WTC11 (cell line): ENCODE measurements at regions not wholly inside any gene's neighbourhood (a gene's known extent, or its start where the extent isn't known, plus 50 kb on each side); places are given as distances from the start of the nearest gene placed in this dataset.

Experiments
- ATAC-seq: fragments of 200-7000 bp; cut with Tn5 transposase; 2 replicates; pipeline ENCODE4 v1.10.0; 2021; ENCODE audit warnings: mild to moderate bottlenecking, moderate library complexity
- CTCF ChIA-PET: fragments of 300-600 bp; sonication (Branson Sonifier 250); formaldehyde crosslinking; loops from one replicate; lab custom pipeline; 2021; ENCODE audit warnings: antibody characterized with exemption; lab: Charles Lee
- POLR2A ChIA-PET: fragments of 350-600 bp; sonication (Branson Sonifier 250); formaldehyde crosslinking; loops from one replicate; lab custom pipeline; 2021; ENCODE audit warnings: antibody characterized with exemption; lab: Charles Lee
- DNase-seq: peaks from one replicate; pipeline ENCODE4 v3.0.0; 2021; ENCODE audit warnings: low spot score
- H3K27ac Mint-ChIP-seq: 2 replicates; pipeline ENCODE4 v1.8.0; 2021; ENCODE audit warnings: mixed read lengths
- H3K27me3 Mint-ChIP-seq: 2 replicates; pipeline ENCODE4 v1.8.0; 2021; ENCODE audit warnings: low read depth, mild to moderate bottlenecking, moderate library complexity, mixed read lengths
- H3K36me3 Mint-ChIP-seq: 2 replicates; pipeline ENCODE4 v1.8.0; 2021; ENCODE audit warnings: mixed read lengths
- H3K4me1 Mint-ChIP-seq: 2 replicates; pipeline ENCODE4 v1.8.0; 2022; ENCODE audit warnings: mixed read lengths
- H3K4me3 Mint-ChIP-seq: 2 replicates; pipeline ENCODE4 v1.8.0; 2021; ENCODE audit warnings: mild to moderate bottlenecking, moderate library complexity, mixed read lengths
- H3K9me3 Mint-ChIP-seq: 2 replicates; pipeline ENCODE4 v1.8.0; 2021; ENCODE audit warnings: mixed read lengths
- CREM ChIP-seq: sonication (generic); formaldehyde crosslinking; IDR thresholded peaks from 2 replicates; pipeline ENCODE4 v1.8.1; 2022; ENCODE audit warnings: mild to moderate bottlenecking, missing genetic modification reagents, moderate library complexity
- HMGA2 ChIP-seq: fragments of 250-450 bp; sonication (Bioruptor Pico); IDR thresholded peaks from 2 replicates; pipeline ENCODE4 v1.4.0; 2021; ENCODE audit warnings: mild to moderate bottlenecking, moderate library complexity
- JAZF1 ChIP-seq: fragments of 250-450 bp; sonication (Bioruptor Pico); IDR thresholded peaks from 2 replicates; pipeline ENCODE4 v1.9.0; 2021; ENCODE audit warnings: moderate library complexity, mild to moderate bottlenecking, inconsistent platforms
- SMAD4 ChIP-seq: sonication (generic); formaldehyde crosslinking; IDR thresholded peaks from 2 replicates; pipeline ENCODE4 v1.8.0; 2022; ENCODE audit warnings: mild to moderate bottlenecking, missing genetic modification reagents
- SP1 ChIP-seq: sonication (generic); formaldehyde crosslinking; conservative IDR thresholded peaks from 2 replicates; pipeline ENCODE4 v1.8.1; 2022; ENCODE audit warnings: missing genetic modification reagents
- ZNF138 ChIP-seq: sonication (generic); formaldehyde crosslinking; conservative IDR thresholded peaks from 2 replicates; pipeline ENCODE4 v1.8.1; 2022; ENCODE audit warnings: mild to moderate bottlenecking, moderate library complexity, missing genetic modification reagents
- ZNF396 ChIP-seq: fragments of 250-450 bp; sonication (Bioruptor Pico); IDR thresholded peaks from 2 replicates; pipeline ENCODE4 v1.8.0; 2021; ENCODE audit warnings: mild to moderate bottlenecking, moderate library complexity, borderline replicate concordance
- TF ChIP-seq, protein P1 (sequence below): fragments of 250-450 bp; sonication (Bioruptor Pico); IDR thresholded peaks from 2 replicates; pipeline ENCODE4 v1.9.0; 2021; ENCODE audit warnings: mild to moderate bottlenecking
- TF ChIP-seq, protein P2 (sequence below): sonication (generic); formaldehyde crosslinking; IDR thresholded peaks from 2 replicates; pipeline ENCODE4 v1.8.1; 2022; ENCODE audit warnings: low read depth, missing genetic modification reagents, borderline replicate concordance
- TF ChIP-seq, protein P3 (sequence below): sonication (generic); formaldehyde crosslinking; IDR thresholded peaks from 2 replicates; pipeline ENCODE4 v1.8.0; 2023; ENCODE audit warnings: missing genetic modification reagents, mild to moderate bottlenecking, borderline replicate concordance
- TF ChIP-seq, protein P4 (sequence below): sonication (generic); formaldehyde crosslinking; IDR thresholded peaks from 2 replicates; pipeline ENCODE4 v1.8.0; 2022; ENCODE audit warnings: missing genetic modification reagents
- TF ChIP-seq, protein P5 (sequence below): fragments of 250-450 bp; sonication (Bioruptor Pico); conservative IDR thresholded peaks from 2 replicates; pipeline ENCODE4 v1.9.0; 2021; ENCODE audit warnings: mild to moderate bottlenecking
- TF ChIP-seq, protein P6 (sequence below): sonication (generic); formaldehyde crosslinking; IDR thresholded peaks from 2 replicates; pipeline ENCODE4 v1.8.1; 2023; ENCODE audit warnings: mild to moderate bottlenecking, missing genetic modification reagents, moderate library complexity
- TF ChIP-seq, protein P7 (sequence below): sonication (generic); formaldehyde crosslinking; IDR thresholded peaks from 2 replicates; pipeline ENCODE4 v1.8.1; 2023; ENCODE audit warnings: mild to moderate bottlenecking, missing genetic modification reagents, moderate library complexity
- TF ChIP-seq, protein P8 (sequence below): fragments of 200-600 bp; IDR thresholded peaks from 2 replicates; pipeline ENCODE4 v1.8.0; 2022; ENCODE audit warnings: antibody characterized with exemption
- TF ChIP-seq, protein P9 (sequence below): sonication (generic); formaldehyde crosslinking; IDR thresholded peaks from 2 replicates; pipeline ENCODE4 v1.8.0; 2022; ENCODE audit warnings: mild to moderate bottlenecking, missing genetic modification reagents

DNA sequence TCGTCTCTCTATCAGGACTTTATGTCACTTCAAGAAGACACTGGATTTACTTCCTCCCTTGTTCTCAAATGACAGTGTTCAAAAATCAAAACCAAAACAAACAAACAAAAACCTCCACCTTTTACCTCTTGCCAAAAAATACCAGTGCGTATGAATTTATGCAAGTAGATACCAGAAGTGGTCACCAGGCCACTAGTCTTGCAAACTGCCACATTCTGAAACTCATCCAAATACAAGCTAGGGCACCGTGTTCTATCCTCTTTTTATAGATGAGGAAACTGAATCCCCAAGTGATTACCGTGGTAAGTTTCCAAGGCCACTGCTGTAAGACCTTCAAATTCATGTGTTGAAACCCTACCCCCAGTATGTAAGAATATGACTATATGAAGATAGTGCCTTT lies 343.9 kb upstream of the KITLG start:
- POLR2A ChIA-PET, result no interaction called here
- H3K4me3 Mint-ChIP-seq, result no peak overlapping the region
- no peaks in the 10 kb centered on the region for H3K36me3 Mint-ChIP-seq
- ATAC-seq, result no peak
- no peak for DNase-seq
- H3K4me1 Mint-ChIP-seq, result peaks cover 17% of the 10 kb centered on the region
- H3K9me3 Mint-ChIP-seq, result peaks cover 3% of the 10 kb centered on the region; the same call in 1 of the 2 replicates
- H3K27me3 Mint-ChIP-seq, result no peaks in the 10 kb centered on the region
- CTCF ChIA-PET, result no interaction called here
- H3K27ac Mint-ChIP-seq, result no peak overlapping the region
- TF ChIP-seq, protein P1, sequence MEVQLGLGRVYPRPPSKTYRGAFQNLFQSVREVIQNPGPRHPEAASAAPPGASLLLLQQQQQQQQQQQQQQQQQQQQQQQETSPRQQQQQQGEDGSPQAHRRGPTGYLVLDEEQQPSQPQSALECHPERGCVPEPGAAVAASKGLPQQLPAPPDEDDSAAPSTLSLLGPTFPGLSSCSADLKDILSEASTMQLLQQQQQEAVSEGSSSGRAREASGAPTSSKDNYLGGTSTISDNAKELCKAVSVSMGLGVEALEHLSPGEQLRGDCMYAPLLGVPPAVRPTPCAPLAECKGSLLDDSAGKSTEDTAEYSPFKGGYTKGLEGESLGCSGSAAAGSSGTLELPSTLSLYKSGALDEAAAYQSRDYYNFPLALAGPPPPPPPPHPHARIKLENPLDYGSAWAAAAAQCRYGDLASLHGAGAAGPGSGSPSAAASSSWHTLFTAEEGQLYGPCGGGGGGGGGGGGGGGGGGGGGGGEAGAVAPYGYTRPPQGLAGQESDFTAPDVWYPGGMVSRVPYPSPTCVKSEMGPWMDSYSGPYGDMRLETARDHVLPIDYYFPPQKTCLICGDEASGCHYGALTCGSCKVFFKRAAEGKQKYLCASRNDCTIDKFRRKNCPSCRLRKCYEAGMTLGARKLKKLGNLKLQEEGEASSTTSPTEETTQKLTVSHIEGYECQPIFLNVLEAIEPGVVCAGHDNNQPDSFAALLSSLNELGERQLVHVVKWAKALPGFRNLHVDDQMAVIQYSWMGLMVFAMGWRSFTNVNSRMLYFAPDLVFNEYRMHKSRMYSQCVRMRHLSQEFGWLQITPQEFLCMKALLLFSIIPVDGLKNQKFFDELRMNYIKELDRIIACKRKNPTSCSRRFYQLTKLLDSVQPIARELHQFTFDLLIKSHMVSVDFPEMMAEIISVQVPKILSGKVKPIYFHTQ, result no peak
- TF ChIP-seq ZNF396 (CRISPR knock-in tag) (no peak), JAZF1 (no peak), HMGA2 (CRISPR knock-in tag) (no peak), SMAD4 (CRISPR knock-in tag) (no peak), ZNF138 (no peak), CREM (CRISPR knock-in tag) (no peak), SP1 (CRISPR knock-in tag) (no peak)
- TF ChIP-seq, protein P2, sequence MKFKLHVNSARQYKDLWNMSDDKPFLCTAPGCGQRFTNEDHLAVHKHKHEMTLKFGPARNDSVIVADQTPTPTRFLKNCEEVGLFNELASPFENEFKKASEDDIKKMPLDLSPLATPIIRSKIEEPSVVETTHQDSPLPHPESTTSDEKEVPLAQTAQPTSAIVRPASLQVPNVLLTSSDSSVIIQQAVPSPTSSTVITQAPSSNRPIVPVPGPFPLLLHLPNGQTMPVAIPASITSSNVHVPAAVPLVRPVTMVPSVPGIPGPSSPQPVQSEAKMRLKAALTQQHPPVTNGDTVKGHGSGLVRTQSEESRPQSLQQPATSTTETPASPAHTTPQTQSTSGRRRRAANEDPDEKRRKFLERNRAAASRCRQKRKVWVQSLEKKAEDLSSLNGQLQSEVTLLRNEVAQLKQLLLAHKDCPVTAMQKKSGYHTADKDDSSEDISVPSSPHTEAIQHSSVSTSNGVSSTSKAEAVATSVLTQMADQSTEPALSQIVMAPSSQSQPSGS, result no peak
- TF ChIP-seq, protein P3, sequence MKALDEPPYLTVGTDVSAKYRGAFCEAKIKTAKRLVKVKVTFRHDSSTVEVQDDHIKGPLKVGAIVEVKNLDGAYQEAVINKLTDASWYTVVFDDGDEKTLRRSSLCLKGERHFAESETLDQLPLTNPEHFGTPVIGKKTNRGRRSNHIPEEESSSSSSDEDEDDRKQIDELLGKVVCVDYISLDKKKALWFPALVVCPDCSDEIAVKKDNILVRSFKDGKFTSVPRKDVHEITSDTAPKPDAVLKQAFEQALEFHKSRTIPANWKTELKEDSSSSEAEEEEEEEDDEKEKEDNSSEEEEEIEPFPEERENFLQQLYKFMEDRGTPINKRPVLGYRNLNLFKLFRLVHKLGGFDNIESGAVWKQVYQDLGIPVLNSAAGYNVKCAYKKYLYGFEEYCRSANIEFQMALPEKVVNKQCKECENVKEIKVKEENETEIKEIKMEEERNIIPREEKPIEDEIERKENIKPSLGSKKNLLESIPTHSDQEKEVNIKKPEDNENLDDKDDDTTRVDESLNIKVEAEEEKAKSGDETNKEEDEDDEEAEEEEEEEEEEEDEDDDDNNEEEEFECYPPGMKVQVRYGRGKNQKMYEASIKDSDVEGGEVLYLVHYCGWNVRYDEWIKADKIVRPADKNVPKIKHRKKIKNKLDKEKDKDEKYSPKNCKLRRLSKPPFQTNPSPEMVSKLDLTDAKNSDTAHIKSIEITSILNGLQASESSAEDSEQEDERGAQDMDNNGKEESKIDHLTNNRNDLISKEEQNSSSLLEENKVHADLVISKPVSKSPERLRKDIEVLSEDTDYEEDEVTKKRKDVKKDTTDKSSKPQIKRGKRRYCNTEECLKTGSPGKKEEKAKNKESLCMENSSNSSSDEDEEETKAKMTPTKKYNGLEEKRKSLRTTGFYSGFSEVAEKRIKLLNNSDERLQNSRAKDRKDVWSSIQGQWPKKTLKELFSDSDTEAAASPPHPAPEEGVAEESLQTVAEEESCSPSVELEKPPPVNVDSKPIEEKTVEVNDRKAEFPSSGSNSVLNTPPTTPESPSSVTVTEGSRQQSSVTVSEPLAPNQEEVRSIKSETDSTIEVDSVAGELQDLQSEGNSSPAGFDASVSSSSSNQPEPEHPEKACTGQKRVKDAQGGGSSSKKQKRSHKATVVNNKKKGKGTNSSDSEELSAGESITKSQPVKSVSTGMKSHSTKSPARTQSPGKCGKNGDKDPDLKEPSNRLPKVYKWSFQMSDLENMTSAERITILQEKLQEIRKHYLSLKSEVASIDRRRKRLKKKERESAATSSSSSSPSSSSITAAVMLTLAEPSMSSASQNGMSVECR (CRISPR knock-in tag), result no peak
- TF ChIP-seq, protein P4, sequence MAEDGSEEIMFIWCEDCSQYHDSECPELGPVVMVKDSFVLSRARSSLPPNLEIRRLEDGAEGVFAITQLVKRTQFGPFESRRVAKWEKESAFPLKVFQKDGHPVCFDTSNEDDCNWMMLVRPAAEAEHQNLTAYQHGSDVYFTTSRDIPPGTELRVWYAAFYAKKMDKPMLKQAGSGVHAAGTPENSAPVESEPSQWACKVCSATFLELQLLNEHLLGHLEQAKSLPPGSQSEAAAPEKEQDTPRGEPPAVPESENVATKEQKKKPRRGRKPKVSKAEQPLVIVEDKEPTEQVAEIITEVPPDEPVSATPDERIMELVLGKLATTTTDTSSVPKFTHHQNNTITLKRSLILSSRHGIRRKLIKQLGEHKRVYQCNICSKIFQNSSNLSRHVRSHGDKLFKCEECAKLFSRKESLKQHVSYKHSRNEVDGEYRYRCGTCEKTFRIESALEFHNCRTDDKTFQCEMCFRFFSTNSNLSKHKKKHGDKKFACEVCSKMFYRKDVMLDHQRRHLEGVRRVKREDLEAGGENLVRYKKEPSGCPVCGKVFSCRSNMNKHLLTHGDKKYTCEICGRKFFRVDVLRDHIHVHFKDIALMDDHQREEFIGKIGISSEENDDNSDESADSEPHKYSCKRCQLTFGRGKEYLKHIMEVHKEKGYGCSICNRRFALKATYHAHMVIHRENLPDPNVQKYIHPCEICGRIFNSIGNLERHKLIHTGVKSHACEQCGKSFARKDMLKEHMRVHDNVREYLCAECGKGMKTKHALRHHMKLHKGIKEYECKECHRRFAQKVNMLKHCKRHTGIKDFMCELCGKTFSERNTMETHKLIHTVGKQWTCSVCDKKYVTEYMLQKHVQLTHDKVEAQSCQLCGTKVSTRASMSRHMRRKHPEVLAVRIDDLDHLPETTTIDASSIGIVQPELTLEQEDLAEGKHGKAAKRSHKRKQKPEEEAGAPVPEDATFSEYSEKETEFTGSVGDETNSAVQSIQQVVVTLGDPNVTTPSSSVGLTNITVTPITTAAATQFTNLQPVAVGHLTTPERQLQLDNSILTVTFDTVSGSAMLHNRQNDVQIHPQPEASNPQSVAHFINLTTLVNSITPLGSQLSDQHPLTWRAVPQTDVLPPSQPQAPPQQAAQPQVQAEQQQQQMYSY, result no peak
- TF ChIP-seq, protein P5, sequence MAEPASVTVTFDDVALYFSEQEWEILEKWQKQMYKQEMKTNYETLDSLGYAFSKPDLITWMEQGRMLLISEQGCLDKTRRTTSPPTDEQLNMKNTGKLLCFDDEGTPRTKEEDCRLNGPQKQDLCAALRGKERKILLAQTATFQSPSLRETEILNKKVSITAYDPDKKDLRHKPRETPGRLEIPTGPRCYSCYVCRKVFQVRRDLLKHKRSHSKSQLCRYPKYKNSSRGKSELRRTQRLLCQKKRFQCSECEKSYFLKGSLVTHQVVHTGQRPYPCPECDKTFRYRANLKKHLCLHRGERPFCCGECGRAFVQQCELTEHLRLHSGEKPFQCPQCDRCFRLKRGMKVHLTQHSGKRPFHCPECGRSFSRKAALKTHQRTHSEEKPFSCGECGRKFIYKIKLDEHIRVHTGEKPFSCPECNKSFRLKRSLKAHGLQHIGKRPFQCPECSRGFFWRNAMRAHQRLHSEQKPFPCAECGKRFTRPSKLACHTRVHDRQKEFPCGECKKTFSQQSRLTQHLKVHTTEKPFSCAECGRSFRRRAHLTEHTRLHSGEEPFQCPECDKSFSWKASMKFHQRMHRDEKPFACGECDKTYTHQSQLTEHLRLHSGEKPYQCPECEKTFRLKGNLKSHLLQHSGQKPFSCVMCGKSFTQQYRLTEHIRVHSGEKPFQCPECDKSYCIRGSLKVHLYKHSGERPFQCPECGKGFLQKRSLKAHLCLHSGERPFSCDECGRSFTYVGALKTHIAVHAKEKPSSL (CRISPR knock-in tag), result no peak
- TF ChIP-seq, protein P6, sequence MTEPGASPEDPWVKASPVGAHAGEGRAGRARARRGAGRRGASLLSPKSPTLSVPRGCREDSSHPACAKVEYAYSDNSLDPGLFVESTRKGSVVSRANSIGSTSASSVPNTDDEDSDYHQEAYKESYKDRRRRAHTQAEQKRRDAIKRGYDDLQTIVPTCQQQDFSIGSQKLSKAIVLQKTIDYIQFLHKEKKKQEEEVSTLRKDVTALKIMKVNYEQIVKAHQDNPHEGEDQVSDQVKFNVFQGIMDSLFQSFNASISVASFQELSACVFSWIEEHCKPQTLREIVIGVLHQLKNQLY (CRISPR knock-in tag), result no peak
- TF ChIP-seq, protein P7, sequence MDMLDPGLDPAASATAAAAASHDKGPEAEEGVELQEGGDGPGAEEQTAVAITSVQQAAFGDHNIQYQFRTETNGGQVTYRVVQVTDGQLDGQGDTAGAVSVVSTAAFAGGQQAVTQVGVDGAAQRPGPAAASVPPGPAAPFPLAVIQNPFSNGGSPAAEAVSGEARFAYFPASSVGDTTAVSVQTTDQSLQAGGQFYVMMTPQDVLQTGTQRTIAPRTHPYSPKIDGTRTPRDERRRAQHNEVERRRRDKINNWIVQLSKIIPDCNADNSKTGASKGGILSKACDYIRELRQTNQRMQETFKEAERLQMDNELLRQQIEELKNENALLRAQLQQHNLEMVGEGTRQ (CRISPR knock-in tag), result no peak
- TF ChIP-seq, protein P8, sequence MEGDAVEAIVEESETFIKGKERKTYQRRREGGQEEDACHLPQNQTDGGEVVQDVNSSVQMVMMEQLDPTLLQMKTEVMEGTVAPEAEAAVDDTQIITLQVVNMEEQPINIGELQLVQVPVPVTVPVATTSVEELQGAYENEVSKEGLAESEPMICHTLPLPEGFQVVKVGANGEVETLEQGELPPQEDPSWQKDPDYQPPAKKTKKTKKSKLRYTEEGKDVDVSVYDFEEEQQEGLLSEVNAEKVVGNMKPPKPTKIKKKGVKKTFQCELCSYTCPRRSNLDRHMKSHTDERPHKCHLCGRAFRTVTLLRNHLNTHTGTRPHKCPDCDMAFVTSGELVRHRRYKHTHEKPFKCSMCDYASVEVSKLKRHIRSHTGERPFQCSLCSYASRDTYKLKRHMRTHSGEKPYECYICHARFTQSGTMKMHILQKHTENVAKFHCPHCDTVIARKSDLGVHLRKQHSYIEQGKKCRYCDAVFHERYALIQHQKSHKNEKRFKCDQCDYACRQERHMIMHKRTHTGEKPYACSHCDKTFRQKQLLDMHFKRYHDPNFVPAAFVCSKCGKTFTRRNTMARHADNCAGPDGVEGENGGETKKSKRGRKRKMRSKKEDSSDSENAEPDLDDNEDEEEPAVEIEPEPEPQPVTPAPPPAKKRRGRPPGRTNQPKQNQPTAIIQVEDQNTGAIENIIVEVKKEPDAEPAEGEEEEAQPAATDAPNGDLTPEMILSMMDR, result no peak
- TF ChIP-seq, protein P9, sequence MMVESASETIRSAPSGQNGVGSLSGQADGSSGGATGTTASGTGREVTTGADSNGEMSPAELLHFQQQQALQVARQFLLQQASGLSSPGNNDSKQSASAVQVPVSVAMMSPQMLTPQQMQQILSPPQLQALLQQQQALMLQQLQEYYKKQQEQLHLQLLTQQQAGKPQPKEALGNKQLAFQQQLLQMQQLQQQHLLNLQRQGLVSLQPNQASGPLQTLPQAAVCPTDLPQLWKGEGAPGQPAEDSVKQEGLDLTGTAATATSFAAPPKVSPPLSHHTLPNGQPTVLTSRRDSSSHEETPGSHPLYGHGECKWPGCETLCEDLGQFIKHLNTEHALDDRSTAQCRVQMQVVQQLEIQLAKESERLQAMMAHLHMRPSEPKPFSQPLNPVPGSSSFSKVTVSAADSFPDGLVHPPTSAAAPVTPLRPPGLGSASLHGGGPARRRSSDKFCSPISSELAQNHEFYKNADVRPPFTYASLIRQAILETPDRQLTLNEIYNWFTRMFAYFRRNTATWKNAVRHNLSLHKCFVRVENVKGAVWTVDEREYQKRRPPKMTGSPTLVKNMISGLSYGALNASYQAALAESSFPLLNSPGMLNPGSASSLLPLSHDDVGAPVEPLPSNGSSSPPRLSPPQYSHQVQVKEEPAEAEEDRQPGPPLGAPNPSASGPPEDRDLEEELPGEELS, result no peak
